ENCODE measurements at regions not wholly inside any gene's neighbourhood (a gene's known extent, or its start where the extent isn't known, plus 50 kb on each side); places are given as distances from the start of the nearest gene placed in this dataset.
"Not testable (repeated sequence)": the region's sequence is repeated elsewhere in the genome, so short reads cannot be mapped to it uniquely, and the experiment has no call there.

DNA sequence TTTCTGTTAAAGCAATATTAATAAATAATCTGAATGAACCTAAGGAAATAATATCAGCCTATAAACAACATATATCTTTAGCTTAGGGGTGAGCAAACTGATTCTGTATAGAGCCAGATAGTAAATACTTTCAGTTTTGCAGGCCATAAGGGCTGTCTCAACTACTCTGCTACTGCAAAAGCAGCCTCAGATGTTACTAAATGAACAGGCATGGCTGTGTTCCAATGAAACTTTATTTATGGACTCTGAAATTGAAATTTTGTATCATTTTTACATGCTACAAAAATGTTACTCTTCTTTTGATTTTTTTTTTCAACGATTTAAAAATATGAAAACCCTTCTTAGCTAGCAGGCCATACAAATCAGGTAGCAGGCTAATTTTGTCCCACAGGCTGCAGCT is 212.8 kb upstream of the PRICKLE2 start:
- no peak for DNase-seq

DNA sequence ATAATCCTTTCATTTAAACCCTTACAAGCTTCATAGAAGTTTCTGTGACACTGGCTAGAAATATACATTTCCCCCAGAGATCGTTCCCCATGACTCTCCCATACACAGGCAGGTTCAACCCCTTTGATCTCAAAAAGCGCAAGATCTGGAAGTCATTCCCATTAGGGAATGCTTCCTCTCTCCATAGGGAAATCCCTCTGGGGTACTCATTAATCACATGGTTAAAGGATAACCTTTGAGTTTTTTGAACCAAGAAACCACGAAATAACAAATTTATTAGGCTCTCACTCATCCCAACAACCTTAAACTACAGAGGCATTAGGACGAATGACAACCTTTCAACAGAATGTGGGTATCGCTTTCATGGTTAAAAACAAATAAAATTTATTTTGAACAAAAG is 211.9 kb upstream of the PRICKLE2 start:
- no peak for DNase-seq

DNA sequence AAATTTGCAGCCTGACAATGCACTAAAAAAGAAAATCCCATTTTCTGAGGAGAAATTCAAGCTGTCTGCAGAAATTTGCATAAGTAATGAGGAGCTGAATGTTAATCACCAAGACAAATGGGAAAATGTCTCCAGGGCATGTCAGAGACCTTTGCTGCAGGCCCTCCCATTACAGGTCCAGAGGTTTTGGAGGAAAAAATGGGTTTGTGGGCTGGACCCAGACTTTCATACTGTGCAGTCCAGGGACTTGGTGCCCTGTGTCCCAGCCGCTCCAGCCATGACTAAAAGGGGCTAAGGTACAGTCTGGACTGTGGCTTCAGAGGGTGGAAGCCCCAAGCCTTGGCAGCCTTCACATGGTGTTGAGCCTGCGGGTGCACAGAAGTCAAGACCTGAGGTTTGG is 209.8 kb upstream of the PRICKLE2 start:
- DNase-seq: not testable (repeated sequence)

DNA sequence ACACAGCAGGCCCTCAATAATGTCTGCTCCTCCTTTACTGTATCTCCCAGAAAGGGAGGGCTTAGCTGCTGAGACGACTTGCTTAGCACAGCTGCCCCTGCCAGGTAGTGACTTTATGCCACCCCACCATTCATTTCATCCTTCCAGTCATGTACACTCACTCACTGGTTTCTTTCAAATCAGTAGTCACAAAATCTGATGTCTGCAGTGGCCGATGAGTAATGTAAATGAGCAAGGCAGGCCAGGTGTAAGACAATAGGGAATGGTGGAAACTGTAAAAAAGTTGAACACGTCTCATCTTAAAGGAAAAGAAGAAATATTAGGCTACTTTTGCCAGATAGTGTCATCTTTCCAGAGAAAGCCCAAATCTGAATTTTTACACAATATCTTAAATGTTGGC is 207.6 kb upstream of the PRICKLE2 start:
- DNase-seq: no peak

DNA sequence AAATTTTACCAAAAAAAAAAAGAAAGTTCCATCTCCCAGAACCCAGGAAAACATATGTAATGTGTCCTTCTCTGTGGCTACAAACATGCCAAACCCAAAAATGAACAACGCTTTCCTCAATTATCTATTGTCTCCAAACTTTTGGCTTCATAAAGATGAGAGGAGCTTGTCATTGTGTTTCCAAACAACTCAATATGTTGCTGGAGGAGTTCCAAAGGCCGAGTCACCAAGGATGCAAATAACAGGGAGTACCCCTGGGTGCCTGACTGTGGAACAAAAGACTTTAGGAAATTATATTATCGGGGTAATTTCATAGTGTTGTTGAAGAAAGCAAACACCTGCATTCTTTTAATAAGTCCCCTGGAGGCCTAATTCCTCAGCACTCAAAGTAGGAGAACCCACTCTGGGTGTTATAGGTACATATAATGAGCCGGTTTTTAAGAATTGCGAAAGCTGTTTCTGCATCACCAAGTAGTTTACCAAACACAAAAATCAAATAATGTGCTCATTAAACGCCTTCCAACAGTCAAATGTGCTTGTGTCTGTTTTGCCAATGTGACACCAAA is 206.3 kb upstream of the PRICKLE2 start:
- DNase-seq: no peak

DNA sequence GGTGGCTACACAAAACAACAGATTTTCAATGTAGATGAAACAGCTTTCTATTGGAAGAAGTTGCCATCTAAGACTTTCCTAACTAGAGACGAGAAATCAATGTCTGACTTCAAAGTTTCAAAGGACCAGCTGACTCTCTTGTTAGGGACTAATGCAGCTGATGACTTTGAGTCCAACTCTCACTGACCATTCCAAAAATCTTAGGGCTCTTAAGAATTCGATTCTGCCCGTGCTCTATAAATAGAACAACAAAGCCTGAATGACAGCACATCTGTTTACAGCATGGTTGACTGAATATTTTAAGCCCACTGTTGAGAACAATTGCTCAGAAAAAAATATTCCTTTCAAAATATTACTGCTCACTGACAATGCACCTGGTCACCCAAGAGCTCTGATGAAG is 202.4 kb upstream of the PRICKLE2 start:
- DNase-seq: no peak

DNA sequence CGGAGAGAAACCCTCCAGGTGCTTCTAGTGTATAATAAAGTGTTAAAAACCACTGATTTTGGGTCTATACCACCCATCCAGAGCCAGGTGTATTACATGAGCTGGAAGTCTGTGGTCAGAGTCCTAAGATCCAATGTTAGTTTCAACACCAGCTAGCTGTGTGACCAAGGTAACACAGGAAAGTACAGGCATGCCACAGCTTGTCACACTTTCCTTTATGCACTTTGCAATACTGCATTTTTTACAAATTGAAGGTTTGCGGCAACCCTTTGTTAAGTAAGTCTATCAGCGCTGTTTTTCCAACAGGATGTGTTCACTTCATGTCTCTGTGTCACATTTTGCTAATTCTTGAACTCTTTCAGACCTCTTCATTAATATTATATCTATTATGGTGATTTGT is 201.3 kb upstream of the PRICKLE2 start:
- DNase-seq: no peak

DNA sequence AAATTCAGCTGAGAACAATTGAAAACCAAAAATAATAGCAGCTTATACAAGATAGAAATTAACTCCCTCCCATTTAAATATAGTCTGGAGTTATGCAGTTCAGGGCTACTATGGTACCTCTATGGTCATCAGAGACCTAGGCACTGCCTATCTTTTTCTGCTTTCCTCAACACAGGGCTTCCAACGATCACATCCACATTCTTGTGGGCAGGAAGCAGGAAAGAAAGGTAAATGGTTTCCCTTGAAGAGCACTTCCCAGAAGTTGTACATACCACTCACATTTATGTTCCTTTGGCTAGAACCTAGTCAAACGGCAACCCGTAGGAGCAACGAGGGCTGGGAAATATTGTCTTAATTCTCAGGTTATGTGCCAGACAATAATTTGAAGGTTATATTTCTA is 197.7 kb upstream of the PRICKLE2 start:
- DNase-seq: no peak

DNA sequence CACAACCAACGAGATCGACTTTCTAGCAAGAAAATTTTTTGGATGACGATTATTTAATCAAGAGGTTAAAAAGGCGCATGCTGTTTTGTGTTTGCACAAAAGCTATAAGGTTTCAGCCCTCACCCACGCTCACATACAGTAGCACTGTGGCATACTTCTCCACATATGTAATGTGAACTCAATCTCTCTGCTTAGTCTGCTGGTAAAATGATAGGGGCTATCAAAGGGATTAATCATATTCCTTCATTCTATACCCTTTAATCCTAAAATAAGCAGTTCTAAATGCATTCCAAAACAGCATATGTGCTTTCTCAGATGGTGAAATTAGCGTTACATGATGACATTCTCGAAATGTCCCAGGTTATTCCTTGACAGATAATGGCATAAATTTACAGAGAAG is 196.9 kb upstream of the PRICKLE2 start:
- no peak for DNase-seq

DNA sequence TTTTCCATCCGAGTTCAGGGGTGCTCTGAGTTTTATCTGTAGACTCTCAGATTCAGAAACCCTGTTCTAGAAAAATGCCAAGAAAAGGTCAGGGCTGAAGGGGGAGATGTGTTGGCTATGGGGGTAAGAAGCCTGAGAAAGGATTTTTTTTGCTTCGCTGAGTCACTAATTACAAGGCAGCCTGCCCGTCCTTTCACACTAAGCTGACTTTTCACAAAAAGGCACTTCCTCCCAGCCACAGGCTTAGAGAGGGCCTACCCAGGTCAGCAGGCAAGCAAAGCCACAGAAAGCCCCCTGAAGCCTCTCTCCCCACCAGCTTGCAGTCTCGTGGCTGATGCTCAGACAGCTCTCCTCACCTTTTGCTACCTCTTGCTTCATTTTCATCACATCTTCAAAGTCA is 192.6 kb upstream of the PRICKLE2 start:
- DNase-seq: no peak

DNA sequence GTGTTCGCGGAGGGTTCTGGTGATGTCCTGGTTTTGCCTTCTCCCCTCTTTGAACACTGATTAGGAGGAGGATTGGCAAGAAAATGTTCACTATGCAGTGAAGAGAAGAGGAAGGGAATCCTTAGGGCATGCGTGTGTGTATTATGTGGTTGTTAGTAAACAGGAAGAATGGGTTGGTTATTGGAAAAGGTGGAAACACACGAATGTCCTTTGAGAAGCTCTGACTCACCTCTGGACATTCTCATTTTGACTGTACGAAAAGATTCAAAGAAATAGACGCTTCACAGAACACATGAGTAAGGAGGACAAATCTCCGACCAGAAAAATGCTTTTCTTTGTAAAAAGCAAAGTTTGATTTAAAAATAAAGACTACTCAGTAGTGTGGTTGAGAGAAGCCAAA is 188.8 kb upstream of the PRICKLE2 start:
- DNase-seq: no peak

DNA sequence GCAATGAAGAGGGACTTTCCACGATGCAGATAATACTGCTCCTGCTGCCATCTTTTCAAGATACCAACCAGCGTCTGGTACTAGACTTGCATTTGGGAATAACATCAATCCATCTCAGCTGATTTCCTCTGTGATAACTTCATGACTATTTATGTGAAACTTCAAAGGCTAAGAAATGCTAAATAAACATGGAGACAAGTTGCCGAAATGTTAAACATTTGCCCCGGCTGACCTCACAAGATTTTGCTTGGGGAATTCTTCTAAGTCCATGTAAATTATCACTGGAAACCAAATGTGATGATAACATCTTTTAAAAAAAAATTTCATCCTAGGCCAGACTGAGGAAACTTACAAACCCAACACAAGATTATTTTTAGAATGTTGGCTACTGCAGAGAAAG is 185.8 kb upstream of the PRICKLE2 start:
- no peak for DNase-seq

DNA sequence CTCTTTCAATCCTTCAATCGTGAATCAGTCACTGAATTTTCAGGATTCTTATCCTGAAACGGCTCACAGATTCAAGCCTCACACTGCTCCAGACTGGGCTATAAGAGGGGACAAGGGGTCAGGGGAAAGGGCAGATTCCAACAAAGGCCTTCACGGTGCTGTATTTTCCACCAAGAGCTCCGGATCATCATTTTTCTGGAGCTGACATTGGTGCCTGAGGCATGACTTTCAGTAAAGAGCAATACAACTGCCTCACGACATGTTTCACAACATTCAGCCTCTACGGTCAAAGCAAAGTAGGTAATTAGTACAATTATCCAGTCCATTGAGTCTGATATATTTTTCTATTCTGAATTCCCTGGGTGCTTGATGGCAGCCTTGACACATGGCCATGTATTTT is 185.0 kb upstream of the PRICKLE2 start:
- no peak for DNase-seq

DNA sequence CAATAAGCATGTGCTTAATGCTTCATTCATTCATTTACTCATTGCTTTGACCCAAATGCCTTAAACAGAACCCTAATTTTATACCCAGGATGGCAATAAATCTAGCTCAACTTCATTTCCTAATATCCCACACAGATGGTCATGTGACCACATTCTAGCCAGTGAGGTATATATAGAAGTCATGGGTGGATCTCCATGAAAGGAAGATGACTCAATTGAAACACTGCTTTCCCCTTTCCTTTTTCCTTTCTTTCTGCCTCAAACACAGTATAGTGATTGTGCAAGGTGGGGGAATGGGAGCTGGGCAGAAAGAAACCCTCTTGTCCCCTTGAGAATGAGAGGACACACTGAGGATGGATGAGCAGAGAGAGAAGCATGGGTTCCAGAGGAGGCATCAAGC is 183.5 kb upstream of the PRICKLE2 start:
- no peak for DNase-seq

DNA sequence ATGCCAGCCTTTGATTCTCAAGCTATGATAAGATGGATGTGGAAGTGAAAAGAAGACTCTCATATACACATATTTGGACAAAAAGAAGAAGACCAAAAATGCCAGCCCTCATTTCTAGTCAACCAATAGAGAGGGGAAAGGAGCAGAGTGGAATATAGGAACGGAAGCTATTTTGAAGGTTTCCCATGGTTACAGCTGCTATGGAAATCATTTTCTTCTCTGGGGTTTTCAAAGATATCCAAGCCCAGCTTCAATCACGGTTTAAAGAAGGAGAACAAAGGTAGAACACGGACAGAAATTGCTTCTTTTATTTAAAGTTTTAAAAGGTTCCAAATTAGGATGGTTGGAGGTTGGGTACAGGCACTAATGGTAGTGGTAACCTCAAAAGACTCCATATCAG is 181.0 kb upstream of the PRICKLE2 start:
- no peak for DNase-seq

DNA sequence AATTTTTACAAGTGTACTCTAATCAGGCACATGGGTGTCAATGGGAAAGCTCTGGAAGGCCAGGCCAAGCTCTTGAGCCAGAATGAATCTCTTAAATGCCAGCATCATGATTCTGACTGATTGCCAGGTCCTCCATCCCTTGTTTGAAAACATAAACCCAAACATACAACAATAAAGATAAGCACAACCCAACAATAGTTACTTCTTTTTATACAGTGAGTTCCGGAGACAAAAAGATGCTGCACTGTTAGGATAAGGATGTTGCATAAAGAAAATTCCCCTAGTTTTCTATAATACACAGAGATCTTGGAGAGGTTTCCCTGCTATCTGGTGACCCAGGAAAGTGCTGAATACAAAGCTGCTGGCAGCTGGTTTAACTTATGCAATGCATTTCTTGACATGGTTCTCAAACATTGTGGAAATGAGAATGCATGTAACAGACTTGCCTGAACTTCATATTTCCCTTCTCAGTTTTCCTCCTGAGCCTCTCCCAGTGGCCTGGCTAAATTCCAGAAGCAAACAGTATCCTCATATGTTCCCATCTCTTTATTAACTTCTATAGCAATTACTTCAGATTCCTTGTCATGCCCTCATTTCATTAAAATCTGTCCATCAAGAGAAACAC is 180.1 kb upstream of the PRICKLE2 start:
- peak in 2 of 3 donors; percentile 43 to 71 for DNase-seq

DNA sequence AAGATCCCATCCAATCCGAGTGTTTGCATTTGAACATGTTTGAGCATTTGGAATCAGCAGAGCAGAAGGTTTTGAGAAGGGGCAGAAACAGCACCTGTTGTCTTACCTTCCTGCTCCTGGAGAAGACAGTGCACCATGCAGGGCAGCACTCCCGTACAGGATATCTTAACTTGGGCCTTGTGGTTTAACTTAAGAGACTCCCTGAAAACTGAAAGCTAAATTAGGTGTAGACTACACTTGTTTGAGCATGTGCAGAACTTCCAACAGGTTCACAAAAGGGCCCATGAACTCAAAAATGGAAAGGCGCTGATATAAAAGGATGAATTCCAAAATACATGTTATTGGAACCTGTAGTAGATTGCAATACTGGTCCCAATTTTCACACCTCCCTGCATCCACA is 175.4 kb upstream of the PRICKLE2 start:
- DNase-seq: no peak

DNA sequence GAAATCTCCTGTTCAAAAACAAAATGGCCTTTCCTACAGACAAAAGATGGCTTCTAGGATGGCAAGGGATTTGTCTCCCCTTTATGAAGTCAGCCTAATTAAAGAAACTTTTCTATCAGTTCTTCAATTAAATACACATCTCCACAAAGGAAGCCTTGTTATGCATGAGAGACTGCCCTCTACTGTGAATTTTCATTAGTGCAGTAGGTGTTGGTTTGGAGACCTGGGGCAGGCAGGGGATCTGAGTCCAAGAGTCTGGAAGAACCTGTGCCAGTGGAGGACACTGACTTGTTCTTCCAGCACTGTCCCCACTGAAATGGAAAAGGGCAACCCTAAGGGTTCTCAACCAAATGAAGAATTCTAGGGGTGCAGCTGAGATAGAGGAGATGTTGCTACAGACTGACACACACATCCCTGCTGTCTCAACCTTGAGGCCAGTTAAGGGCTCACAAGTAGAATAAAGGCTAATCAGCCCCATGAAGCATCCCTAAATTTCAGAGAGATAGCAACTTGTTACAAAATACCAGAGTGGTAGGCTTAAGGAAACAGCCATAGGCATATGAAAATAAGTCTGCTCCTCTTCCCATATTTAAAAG is 174.0 kb upstream of the PRICKLE2 start:
- peak; percentile 59 to 83 (median 64) for DNase-seq

DNA sequence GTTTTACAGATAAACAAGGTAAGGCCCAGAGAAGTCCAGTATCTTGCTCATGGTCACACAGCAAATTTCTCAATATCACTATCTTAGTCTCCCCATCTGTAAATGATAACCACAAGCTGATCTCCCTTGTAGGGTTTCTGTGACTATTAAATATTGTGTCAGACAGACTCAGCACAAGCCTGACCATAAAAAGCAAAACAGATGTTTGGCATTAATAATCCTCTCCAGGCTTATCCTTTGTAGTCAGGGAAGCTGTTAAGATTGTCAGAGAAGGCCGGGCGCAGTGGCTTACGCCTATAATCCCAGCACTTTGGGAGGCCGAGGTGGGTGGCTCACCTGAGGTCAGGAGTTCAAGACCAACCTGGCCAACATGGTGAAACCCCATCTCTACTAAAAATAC is 173.2 kb upstream of the PRICKLE2 start:
- DNase-seq: peak; percentile 30 to 70 (median 69)

DNA sequence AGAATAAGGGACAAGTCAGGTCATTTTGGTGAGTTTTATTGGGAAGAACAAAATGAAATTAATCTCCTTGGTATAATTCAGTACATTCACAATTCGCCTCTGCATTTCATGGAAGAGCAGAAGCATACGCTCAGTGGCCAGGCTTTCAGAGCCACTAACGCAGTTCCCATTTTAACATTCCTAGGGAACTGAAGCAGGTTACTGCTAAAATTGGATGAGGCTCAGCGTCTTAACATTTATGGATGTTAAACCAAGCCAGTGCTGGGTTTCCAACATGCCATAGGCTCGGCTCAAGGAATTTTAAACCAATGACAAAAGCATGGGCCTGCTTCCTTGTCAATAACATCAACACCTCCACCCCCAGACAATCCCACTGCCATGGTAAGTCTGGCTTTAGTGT is 172.7 kb upstream of the PRICKLE2 start:
- peak in 2 of 3 donors; percentile 13 to 40 for DNase-seq

DNA sequence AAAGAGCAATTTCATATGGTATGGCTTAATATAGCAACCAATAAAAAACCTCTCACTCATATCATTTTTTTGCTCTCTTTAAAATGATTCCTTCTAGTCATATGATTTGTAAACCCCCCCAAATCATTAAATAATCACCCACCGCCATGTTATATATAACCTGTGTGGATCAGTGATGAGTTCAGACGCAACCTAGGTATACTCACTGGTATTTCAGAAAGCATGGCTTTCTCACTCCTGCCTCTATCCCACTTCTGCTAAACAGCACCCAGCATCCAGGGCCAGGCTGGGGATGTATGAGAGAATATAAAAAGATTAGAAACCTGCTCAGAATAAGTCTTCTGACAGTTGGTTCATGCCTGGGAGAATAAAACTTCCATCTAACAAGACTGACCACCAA is 172.3 kb upstream of the PRICKLE2 start:
- DNase-seq: peak in 2 of 3 donors; percentile 12 to 31

DNA sequence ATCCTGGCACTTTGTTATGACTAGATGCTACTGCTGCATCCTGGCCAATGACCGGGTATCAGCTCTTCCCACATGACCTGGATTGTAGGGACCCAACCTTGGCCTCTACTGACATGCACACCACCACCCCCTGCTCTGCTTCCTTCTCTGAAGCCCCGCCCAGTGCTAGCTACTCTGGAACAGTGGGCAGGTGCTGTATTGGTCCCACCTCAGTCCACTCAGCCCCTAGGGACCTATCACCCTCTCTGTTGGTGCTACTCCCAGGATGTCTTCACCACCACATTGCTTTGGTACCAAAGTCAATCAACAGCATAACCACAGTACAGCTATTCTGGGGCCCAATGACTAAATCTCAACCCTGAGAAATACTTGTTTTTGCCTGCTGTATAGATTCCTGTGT is 170.2 kb upstream of the PRICKLE2 start:
- no peak for DNase-seq

DNA sequence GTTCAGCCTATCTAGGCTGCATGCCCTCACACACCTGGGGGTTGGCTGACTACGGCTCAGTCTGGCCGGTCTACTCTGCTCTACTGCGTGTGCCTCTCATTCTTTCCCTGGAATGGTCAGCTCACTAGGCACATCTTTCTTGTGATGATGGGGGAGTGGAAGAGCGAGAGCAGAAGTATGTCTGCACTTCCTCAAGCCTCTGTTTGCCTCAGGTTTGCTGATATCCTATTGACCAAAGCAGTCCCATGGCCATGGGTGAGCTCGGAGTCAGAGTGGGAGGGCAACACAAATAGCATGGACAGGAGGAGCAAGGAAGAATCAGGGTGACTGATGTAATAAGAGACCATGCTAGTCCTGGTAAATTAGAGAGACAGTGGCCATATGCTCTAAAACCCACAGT is 167.9 kb upstream of the PRICKLE2 start:
- no peak for DNase-seq

DNA sequence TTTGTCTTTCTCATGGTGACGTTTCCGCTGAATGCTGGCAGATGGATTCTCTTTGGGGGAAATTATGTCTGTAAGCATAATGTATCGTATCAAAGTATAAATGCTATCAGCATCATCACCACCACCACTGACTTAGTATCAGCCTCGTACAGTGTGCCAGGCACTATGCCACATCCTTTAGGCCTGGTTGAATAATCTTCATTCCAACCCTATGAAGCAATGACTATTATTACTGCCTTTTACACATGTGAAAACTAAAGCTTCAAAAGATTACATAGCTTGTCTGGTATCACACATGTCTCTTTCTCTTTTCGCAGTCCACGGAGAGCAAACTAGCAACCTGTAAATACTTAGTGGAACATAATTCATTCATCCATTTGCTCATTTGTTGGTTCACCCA is 166.7 kb upstream of the PRICKLE2 start:
- DNase-seq: no peak
